PC-9 (cell line): ENCODE measurements at regions not wholly inside any gene's neighbourhood (a gene's known extent, or its start where the extent isn't known, plus 50 kb on each side); places are given as distances from the start of the nearest gene placed in this dataset.

Experiments used
- BruUV-seq: library from RNA; stranded (reverse); fragments of 400-500 nt; replicated peaks from 2 replicates; lab custom pipeline; 2021; lab: Mats Ljungman, UMichigan
- CTCF ChIA-PET: fragments of 300-600 bp; sonication (Branson Sonifier 250); formaldehyde crosslinking; loops from one replicate; lab custom pipeline; 2022; ENCODE audit warnings: antibody characterized with exemption; lab: Charles Lee
- POLR2A ChIA-PET: fragments of 300-600 bp; sonication (Branson Sonifier 250); formaldehyde crosslinking; loops from one replicate; lab custom pipeline; 2022; ENCODE audit warnings: antibody characterized with exemption; ENCODE audit not compliant: unreplicated experiment; lab: Charles Lee
- DNase-seq, 2 experiments: peaks; one replicate each; pipeline versions ENCODE4 v3.0.0 to v3.0.0-alpha.2; 2015 to 2022; ENCODE audit warnings: mixed read lengths in 1 of 2
- H2AFZ ChIP-seq: fragments of 200-600 bp; sonication (generic); 2 replicates; pipeline ENCODE4 v1.8.1; 2017; ENCODE audit warnings: antibody characterized with exemption
- H3F3A ChIP-seq: fragments of 200-600 bp; sonication (generic); 2 replicates; pipeline ENCODE4 v1.8.1; 2017; ENCODE audit warnings: antibody characterized with exemption, mild to moderate bottlenecking, low read depth; ENCODE audit not compliant: insufficient read depth
- H3K27ac ChIP-seq: fragments of 200-600 bp; sonication (generic); 2 replicates; pipeline ENCODE4 v1.6.1; 2016; ENCODE audit warnings: mixed run types
- H3K27me3 ChIP-seq: fragments of 200-600 bp; sonication (generic); 2 replicates; pipeline ENCODE4 v1.6.1; 2016; ENCODE audit warnings: low read depth, mixed run types; ENCODE audit not compliant: insufficient read depth
- H3K36me3 ChIP-seq: fragments of 200-600 bp; sonication (generic); 2 replicates; pipeline ENCODE4 v1.6.1; 2016; ENCODE audit warnings: low read depth, mixed run types
- H3K4me1 ChIP-seq: fragments of 200-600 bp; sonication (generic); replicated peaks from 2 replicates; pipeline ENCODE4 v1.6.1; 2016; ENCODE audit warnings: mixed run types; ENCODE audit not compliant: insufficient read depth
- H3K4me2 ChIP-seq: fragments of 200-600 bp; sonication (generic); 2 replicates; pipeline ENCODE4 v1.6.1; 2017; ENCODE audit warnings: mixed run types
- H3K4me3 ChIP-seq: fragments of 200-600 bp; sonication (generic); 2 replicates; pipeline ENCODE4 v1.6.1; 2016; ENCODE audit warnings: mixed run types
- H3K79me2 ChIP-seq: fragments of 200-600 bp; sonication (generic); 2 replicates; pipeline ENCODE4 v1.6.1; 2017; ENCODE audit warnings: low read depth, mixed run types
- H3K9me2 ChIP-seq: fragments of 200-600 bp; sonication (generic); 2 replicates; pipeline ENCODE4 v1.8.1; 2017; ENCODE audit warnings: mild to moderate bottlenecking; ENCODE audit not compliant: insufficient read depth
- H3K9me3 ChIP-seq: fragments of 200-600 bp; sonication (generic); 2 replicates; pipeline ENCODE4 v1.8.1; 2016; ENCODE audit warnings: low read depth; ENCODE audit not compliant: insufficient read depth
- H4K20me1 ChIP-seq: fragments of 200-600 bp; sonication (generic); 2 replicates; pipeline ENCODE4 v1.8.1; 2017; ENCODE audit not compliant: insufficient read depth
- EZH2 ChIP-seq: fragments of 200-600 bp; sonication (generic); IDR thresholded peaks from 2 replicates; pipeline ENCODE4 v1.8.0; 2017; ENCODE audit warnings: antibody characterized with exemption, low read depth
- intact Hi-C: fragments of 100-400 bp; cut with micrococcal nuclease; formaldehyde crosslinking; loops from one replicate; pipeline ENCODE4 v1.10.0; 2022; ENCODE audit not compliant: unreplicated experiment
- TF ChIP-seq, protein P1 (sequence below): fragments of 200-600 bp; sonication (generic); conservative IDR thresholded peaks from 2 replicates; pipeline ENCODE4 v1.6.1; 2017; ENCODE audit warnings: mixed run types, antibody characterized with exemption, mild to moderate bottlenecking, moderate library complexity

GRCh38 chr18:1458547-1458946 is 553.9 kb downstream of the ADCYAP1 start:
- POLR2A ChIA-PET = no interaction called here
- Histone ChIP-seq H3K27me3 (no peaks in the 10 kb centered on the region), H4K20me1 (no peaks in the 10 kb centered on the region), H3K4me1 (no peaks in the 10 kb centered on the region), H3K9me3 (0 out of 2 replicates have a peak, but pooled peaks cover 3% of the 10 kb centered on the region), H3K79me2 (no peaks in the 10 kb centered on the region), H3K4me3 (no peak overlapping the region), H3K36me3 (no peaks in the 10 kb centered on the region), H3F3A (no peaks in the 10 kb centered on the region), H3K27ac (no peak overlapping the region), H3K4me2 (no peak overlapping the region), H3K9me2 (no peaks in the 10 kb centered on the region), H2AFZ (no peak overlapping the region)
- no peak for DNase-seq
- TF ChIP-seq EZH2 = no peak
- TF ChIP-seq, protein P1, sequence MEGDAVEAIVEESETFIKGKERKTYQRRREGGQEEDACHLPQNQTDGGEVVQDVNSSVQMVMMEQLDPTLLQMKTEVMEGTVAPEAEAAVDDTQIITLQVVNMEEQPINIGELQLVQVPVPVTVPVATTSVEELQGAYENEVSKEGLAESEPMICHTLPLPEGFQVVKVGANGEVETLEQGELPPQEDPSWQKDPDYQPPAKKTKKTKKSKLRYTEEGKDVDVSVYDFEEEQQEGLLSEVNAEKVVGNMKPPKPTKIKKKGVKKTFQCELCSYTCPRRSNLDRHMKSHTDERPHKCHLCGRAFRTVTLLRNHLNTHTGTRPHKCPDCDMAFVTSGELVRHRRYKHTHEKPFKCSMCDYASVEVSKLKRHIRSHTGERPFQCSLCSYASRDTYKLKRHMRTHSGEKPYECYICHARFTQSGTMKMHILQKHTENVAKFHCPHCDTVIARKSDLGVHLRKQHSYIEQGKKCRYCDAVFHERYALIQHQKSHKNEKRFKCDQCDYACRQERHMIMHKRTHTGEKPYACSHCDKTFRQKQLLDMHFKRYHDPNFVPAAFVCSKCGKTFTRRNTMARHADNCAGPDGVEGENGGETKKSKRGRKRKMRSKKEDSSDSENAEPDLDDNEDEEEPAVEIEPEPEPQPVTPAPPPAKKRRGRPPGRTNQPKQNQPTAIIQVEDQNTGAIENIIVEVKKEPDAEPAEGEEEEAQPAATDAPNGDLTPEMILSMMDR = no peak
- CTCF ChIA-PET = no interaction called here
- intact Hi-C loops = no loop called here
- no TSS peak for BruUV-seq

DNA sequence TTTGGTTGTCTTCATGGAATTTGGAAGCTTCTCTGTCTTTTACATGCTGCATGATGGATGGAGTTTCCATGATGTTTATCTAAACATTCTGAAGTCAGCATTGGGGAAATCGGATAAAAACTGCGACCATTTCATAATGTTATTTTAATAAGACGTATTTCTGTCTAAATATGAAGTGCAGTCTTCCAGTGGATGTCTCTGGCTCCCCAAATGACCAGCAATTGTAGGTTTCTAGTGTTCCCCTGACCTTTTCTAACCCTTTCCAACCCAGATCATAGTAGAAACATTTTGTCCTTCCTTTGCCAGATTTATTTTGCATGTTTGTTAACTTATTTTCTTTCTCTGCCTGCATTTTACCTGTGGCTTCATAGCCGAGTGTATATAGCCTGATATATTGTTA is 559.3 kb downstream of the ADCYAP1 start:
- no peak for DNase-seq
- Histone ChIP-seq H3K9me2 (peaks cover 4% of the 10 kb centered on the region; the same call in 1 of the 2 replicates), H3K9me3 (no peaks in the 10 kb centered on the region), H4K20me1 (no peaks in the 10 kb centered on the region), H3K27ac (no peak overlapping the region), H3F3A (no peaks in the 10 kb centered on the region), H3K27me3 (no peaks in the 10 kb centered on the region), H3K36me3 (no peaks in the 10 kb centered on the region), H3K4me3 (no peak overlapping the region), H3K4me2 (no peak overlapping the region), H3K79me2 (no peaks in the 10 kb centered on the region), H3K4me1 (no peaks in the 10 kb centered on the region), H2AFZ (no peak overlapping the region)
- ChIA-PET CTCF (no interaction called here), POLR2A (no interaction called here)
- BruUV-seq = no TSS peak
- intact Hi-C loops = no loop called here
- no peak for TF ChIP-seq EZH2
- TF ChIP-seq, protein P1 = no peak

- ChIA-PET CTCF (no interaction called here), POLR2A (no interaction called here)
- Histone ChIP-seq H3K36me3 (no peaks in the 10 kb centered on the region), H3K27me3 (no peaks in the 10 kb centered on the region), H3K4me2 (no peak overlapping the region), H3K4me1 (no peaks in the 10 kb centered on the region), H4K20me1 (no peaks in the 10 kb centered on the region), H3F3A (no peaks in the 10 kb centered on the region), H3K9me2 (peaks cover 4% of the 10 kb centered on the region; the same call in 1 of the 2 replicates), H3K4me3 (no peak overlapping the region), H3K9me3 (no peaks in the 10 kb centered on the region), H3K27ac (no peak overlapping the region), H2AFZ (no peak overlapping the region), H3K79me2 (no peaks in the 10 kb centered on the region)
- DNase-seq = no peak
- TF ChIP-seq, protein P1 = no peak
- no peak for TF ChIP-seq EZH2
- intact Hi-C loops = no loop called here
- BruUV-seq = no TSS peak
Measured at GRCh38 chr18:1464444-1465217, 560.0 kb downstream of the ADCYAP1 start.
